ENCODE measurements at regions not wholly inside any gene's neighbourhood (a gene's known extent, or its start where the extent isn't known, plus 50 kb on each side); places are given as distances from the start of the nearest gene placed in this dataset.

DNA sequence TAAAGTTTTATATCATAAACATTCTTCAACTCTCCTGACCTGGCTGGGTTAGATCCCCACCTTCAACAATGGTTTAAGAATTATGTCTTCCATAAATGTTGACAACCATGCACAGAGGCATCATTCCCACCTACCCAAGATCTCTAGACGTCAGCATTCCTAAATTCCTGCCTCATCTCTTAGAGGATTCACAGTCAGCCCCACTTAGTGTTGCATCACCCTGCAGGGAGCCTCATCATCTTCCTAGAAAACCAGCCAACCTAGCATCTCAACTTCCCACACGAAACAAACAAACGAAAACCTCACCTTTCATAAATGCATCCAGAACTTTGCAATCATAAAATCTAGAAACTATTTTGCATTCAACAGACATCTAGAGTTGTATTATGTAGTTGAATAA, 816.1 kb upstream of the C9orf72 start:
- Histone ChIP-seq H3K27me3 (ENCODE audit: control insufficient read depth, insufficient read depth, low read length) (no peaks in the 10 kb centered on the region), H3K4me3 (ENCODE audit: low read depth, low read length) (no peak overlapping the region), H3K36me3 (ENCODE audit: control insufficient read depth, insufficient read depth, low read length) (no peaks in the 10 kb centered on the region)
- TF ChIP-seq, protein P1, sequence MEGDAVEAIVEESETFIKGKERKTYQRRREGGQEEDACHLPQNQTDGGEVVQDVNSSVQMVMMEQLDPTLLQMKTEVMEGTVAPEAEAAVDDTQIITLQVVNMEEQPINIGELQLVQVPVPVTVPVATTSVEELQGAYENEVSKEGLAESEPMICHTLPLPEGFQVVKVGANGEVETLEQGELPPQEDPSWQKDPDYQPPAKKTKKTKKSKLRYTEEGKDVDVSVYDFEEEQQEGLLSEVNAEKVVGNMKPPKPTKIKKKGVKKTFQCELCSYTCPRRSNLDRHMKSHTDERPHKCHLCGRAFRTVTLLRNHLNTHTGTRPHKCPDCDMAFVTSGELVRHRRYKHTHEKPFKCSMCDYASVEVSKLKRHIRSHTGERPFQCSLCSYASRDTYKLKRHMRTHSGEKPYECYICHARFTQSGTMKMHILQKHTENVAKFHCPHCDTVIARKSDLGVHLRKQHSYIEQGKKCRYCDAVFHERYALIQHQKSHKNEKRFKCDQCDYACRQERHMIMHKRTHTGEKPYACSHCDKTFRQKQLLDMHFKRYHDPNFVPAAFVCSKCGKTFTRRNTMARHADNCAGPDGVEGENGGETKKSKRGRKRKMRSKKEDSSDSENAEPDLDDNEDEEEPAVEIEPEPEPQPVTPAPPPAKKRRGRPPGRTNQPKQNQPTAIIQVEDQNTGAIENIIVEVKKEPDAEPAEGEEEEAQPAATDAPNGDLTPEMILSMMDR (IDR thresholded peaks at IDR 0.05; ENCODE audit: insufficient read depth, low read length, poor library complexity, severe bottlenecking) = no peak
- DNase-seq (ENCODE audit: low read depth) = no peak

DNA sequence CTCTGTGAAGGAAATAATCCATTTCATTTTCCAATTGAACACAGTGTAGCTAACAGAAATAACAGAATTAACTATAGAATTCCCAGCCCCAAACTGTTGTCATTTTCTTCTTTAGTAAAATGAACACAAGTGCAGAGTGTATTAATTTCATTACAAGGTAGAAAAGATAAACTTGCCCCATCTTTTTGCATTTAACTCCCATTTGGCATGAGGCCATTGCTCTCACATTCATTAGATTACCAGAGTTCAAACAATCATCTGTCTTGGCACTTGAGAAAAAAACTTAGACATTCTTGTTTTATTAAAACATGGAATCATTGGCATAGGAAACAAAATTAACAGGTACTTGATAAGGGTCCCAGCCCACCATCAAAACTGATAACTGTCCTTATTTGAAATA, 821.5 kb upstream of the C9orf72 start:
- Histone ChIP-seq H3K27me3 (ENCODE audit: control insufficient read depth, insufficient read depth, low read length) (no peaks in the 10 kb centered on the region), H3K4me3 (ENCODE audit: low read depth, low read length) (no peak overlapping the region), H3K36me3 (ENCODE audit: control insufficient read depth, insufficient read depth, low read length) (no peaks in the 10 kb centered on the region)
- DNase-seq (ENCODE audit: low read depth) = no peak
- TF ChIP-seq, protein P1 (IDR thresholded peaks at IDR 0.05; ENCODE audit: insufficient read depth, low read length, poor library complexity, severe bottlenecking) = no peak

DNA sequence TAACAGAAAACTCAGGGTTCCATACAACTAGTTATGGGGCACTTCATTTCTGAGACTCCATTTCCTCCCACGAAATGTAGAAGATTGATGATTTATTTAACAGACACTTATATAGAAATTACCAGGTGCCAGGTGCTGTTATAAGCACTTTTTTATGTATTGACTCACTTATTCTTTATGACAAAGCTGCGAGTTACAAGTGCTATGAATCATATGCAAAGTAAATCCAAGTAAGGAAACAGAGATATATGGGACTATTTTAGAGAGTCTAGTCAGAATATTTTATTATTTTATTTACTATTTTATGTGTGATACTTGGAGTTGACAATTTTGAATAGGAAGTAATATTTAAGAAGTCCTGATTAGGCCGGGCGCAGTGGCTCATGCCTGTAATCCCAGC, 822.8 kb upstream of the C9orf72 start:
- no peak overlapping the region for H3K4me3 ChIP-seq (ENCODE audit: low read depth, low read length)
- no peak for DNase-seq (ENCODE audit: low read depth)
- no peaks in the 10 kb centered on the region for H3K27me3 ChIP-seq (ENCODE audit: control insufficient read depth, insufficient read depth, low read length)
- TF ChIP-seq, protein P1 (IDR thresholded peaks at IDR 0.05; ENCODE audit: insufficient read depth, low read length, poor library complexity, severe bottlenecking) = no peak
- H3K36me3 ChIP-seq (ENCODE audit: control insufficient read depth, insufficient read depth, low read length) = no peaks in the 10 kb centered on the region

DNA sequence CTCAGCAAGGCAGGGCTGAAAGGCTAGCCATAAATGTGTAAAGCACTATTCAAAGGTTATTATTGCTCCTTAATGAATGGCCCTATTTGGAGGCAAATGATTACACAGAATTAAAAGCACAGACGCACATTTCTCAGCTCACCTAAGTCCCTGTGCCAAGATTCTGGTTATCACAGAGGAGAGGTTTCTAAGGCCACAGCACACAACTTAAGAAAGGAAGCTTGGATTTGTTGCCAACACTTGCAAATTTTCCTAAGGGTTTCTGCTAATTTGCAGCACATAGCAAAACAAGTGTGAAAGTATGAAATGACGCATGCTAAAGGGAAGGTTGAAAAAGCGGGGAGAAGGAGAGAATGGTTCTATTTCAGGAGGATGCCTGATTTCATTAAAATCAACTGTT, 834.1 kb upstream of the C9orf72 start:
- TF ChIP-seq, protein P1 (IDR thresholded peaks at IDR 0.05; ENCODE audit: insufficient read depth, low read length, poor library complexity, severe bottlenecking) = no peak
- Histone ChIP-seq H3K36me3 (ENCODE audit: control insufficient read depth, insufficient read depth, low read length) (no peaks in the 10 kb centered on the region), H3K27me3 (ENCODE audit: control insufficient read depth, insufficient read depth, low read length) (no peaks in the 10 kb centered on the region), H3K4me3 (ENCODE audit: low read depth, low read length) (no peak overlapping the region)
- no peak for DNase-seq (ENCODE audit: low read depth)

DNA sequence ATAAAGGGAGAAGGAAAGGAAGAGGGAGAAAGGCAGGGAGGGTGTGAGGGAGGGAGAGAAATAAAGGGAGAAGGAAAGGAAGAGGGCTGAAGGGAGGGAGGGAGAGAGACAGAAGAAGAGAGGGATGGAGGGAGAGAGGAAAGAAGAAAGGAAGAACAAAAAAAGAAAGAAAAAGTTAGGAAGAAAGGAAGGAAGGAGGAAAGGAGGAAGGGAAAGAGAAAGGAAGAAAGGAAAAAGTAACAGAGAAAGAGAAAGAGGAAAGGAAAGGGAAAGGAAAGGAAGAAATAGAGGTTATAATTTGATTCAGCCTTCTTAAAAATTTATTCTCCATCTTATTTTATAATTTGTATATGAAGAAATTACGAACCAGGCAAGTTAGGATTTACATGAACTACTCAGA, 836.6 kb upstream of the C9orf72 start:
- H3K36me3 ChIP-seq (ENCODE audit: control insufficient read depth, insufficient read depth, low read length) = no peaks in the 10 kb centered on the region
- no peaks in the 10 kb centered on the region for H3K27me3 ChIP-seq (ENCODE audit: control insufficient read depth, insufficient read depth, low read length)
- no peak overlapping the region for H3K4me3 ChIP-seq (ENCODE audit: low read depth, low read length)
- no peak for DNase-seq (ENCODE audit: low read depth)
- TF ChIP-seq, protein P1 (IDR thresholded peaks at IDR 0.05; ENCODE audit: insufficient read depth, low read length, poor library complexity, severe bottlenecking) = no peak

DNA sequence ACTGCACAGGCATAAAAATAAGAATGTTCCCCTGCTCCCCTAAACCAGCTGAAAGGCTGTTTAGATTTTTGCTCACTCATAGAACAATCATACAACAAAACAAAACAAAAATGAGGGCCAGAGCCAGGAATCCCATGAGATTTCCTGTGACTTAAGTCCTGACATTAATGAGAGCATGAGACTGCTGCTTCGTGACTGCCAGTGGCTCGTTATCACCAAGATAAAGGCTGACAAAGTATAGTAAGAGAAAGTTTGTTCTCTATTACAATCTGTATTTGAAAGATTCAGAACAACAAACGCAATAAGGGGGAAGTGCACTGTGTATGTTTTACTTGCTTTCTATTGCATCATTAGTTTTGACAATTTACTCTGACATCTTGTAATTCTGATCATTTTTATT, 837.1 kb upstream of the C9orf72 start:
- H3K36me3 ChIP-seq (ENCODE audit: control insufficient read depth, insufficient read depth, low read length) = no peaks in the 10 kb centered on the region
- no peak overlapping the region for H3K4me3 ChIP-seq (ENCODE audit: low read depth, low read length)
- TF ChIP-seq, protein P1 (IDR thresholded peaks at IDR 0.05; ENCODE audit: insufficient read depth, low read length, poor library complexity, severe bottlenecking) = no peak
- H3K27me3 ChIP-seq (ENCODE audit: control insufficient read depth, insufficient read depth, low read length) = no peaks in the 10 kb centered on the region
- DNase-seq (ENCODE audit: low read depth) = no peak

Measured in kidney epithelial cell (primary cell).